ENCODE measurements at regions not wholly inside any gene's neighbourhood (a gene's known extent, or its start where the extent isn't known, plus 50 kb on each side); places are given as distances from the start of the nearest gene placed in this dataset.
A peak's percentile ranks its signal among the peaks of the same experiment; 100 is the strongest.

DNA sequence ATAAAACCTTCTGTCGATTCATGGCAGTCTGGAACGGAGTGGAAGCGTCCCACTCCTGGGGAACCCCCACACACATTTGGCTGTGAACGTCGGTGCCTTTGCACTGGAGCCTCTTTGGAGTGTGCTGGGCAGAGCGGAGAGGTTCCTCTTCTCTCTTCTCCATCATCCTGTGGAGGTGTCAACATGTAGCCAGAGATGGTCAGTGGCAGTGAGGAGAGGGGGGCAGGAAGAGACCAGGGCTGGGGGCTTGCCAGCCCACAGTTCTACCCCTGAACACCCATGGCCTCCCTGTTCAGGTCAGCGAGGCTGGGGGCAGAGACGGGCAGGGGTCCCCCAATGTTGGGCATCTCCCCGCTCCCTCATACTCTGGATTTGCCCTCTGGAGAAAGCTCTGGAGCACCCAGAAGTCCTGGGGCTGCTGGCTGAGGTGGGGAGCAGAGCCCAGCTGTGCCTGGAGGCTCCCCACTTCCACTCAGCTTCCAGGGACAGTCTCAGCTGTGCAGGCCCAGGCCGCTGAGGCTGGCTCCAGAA, 223.7 kb downstream of the SEC14L1 start:
- H3K27me3 ChIP-seq (ENCODE audit: control insufficient read depth, insufficient read depth, low read length) = no peaks in the 10 kb centered on the region
- DNase-seq (ENCODE audit: low read depth) = no peak
- TF ChIP-seq, protein P1, sequence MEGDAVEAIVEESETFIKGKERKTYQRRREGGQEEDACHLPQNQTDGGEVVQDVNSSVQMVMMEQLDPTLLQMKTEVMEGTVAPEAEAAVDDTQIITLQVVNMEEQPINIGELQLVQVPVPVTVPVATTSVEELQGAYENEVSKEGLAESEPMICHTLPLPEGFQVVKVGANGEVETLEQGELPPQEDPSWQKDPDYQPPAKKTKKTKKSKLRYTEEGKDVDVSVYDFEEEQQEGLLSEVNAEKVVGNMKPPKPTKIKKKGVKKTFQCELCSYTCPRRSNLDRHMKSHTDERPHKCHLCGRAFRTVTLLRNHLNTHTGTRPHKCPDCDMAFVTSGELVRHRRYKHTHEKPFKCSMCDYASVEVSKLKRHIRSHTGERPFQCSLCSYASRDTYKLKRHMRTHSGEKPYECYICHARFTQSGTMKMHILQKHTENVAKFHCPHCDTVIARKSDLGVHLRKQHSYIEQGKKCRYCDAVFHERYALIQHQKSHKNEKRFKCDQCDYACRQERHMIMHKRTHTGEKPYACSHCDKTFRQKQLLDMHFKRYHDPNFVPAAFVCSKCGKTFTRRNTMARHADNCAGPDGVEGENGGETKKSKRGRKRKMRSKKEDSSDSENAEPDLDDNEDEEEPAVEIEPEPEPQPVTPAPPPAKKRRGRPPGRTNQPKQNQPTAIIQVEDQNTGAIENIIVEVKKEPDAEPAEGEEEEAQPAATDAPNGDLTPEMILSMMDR (IDR thresholded peaks at IDR 0.05; ENCODE audit: insufficient read depth, low read length, severe bottlenecking) = no peak
- no peak overlapping the region for H3K4me3 ChIP-seq (ENCODE audit: low read depth, low read length)
- no peak for FAIRE-seq
- peaks cover 17% of the 10 kb centered on the region for H3K36me3 ChIP-seq (ENCODE audit: control insufficient read depth, insufficient read depth, low read length)

DNA sequence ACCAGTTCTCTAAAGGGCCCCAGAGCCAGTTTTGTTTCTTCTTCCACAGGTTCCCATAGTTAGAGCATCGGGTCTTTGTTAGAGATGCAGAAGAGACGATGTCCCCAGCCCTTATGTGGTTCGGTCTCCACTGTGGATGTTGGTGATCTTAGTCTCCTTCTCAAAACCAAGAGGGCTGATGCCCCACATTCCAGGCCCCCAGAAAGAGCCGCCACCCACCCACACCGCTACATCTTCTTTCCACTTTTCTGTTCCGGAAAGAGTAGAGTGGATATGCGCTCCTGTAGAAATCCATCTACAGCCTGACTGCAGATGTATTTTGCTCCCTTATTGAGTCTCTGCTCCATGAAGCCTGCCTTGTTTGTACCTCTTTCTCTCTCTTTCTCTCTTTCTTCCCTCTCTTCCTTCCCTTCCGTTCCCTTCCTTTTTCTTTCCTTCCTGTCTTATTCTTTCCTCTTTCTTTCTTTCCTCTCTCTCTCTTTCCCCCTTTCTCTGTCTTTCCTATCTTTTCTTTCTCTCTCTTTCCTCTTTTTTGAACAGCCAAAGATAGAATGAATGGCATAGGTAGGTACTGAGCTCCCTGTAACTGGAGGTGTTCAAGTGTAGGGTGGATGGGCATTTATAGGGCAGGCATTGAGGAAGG, 224.3 kb downstream of the SEC14L1 start:
- Histone ChIP-seq H3K27me3 (ENCODE audit: control insufficient read depth, insufficient read depth, low read length) (no peaks in the 10 kb centered on the region), H3K4me3 (ENCODE audit: low read depth, low read length) (no peak overlapping the region), H3K36me3 (ENCODE audit: control insufficient read depth, insufficient read depth, low read length) (peaks cover 17% of the 10 kb centered on the region)
- no peak for FAIRE-seq
- no peak for DNase-seq (ENCODE audit: low read depth)
- TF ChIP-seq, protein P1 (IDR thresholded peaks at IDR 0.05; ENCODE audit: insufficient read depth, low read length, severe bottlenecking) = no peak

DNA sequence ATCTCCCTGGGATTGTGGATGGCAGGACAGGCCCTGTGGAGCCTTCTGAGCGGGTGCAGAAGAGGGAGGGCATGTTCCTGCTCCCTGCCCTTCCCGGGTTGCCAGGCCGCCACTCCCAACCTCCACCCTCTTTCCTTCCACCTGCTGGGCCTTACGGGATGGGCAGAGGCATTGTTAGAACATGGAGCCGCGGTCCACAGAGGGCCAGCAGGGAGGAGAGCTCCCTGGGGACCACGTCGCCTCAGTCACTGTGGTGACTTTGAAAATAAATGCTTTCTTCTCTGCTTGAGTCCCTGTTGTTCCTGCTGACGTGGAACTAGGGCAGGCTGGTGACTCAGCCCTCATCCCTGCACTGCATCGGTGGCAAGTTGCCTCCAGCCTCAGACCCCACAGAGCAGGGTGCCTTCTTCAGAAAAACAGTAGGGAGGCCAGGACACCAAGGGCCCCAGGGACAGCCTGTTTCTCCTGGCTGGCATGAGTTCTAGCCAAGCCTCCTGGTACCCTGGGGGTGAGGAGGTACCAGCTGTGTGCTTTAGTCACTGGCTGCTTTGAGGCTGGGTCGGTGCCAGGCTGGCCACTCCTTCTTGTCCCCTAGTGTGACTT, 224.9 kb downstream of the SEC14L1 start:
- Histone ChIP-seq H3K27me3 (ENCODE audit: control insufficient read depth, insufficient read depth, low read length) (no peaks in the 10 kb centered on the region), H3K4me3 (ENCODE audit: low read depth, low read length) (no peak overlapping the region), H3K36me3 (ENCODE audit: control insufficient read depth, insufficient read depth, low read length) (peaks cover 16% of the 10 kb centered on the region)
- FAIRE-seq (no peak), DNase-seq (ENCODE audit: low read depth) (peak; percentile 69)
- TF ChIP-seq, protein P1 (IDR thresholded peaks at IDR 0.05; ENCODE audit: insufficient read depth, low read length, severe bottlenecking) = no peak

DNA sequence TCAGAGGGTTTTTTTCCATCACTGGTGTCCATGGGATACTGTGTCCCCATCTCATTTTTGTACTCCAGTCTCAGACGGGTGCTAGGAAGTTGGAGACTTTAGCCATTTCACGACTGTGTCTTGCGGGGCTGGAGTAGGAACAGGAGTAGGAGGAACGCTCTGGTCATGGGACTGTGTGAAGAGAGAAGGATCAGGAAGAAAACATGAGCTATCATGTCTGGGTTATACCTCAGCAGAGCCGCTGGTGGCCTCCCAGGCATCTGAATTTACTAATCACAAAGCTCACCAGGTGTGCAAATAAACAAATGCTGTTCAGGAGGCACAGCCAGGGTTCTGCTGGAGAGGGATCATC, 225.4 kb downstream of the SEC14L1 start:
- TF ChIP-seq, protein P1 (IDR thresholded peaks at IDR 0.05; ENCODE audit: insufficient read depth, low read length, severe bottlenecking) = no peak
- H3K36me3 ChIP-seq (ENCODE audit: control insufficient read depth, insufficient read depth, low read length) = peaks cover 16% of the 10 kb centered on the region
- DNase-seq (ENCODE audit: low read depth) (peak; percentile 41), FAIRE-seq (peak; percentile 73)
- no peak overlapping the region for H3K4me3 ChIP-seq (ENCODE audit: low read depth, low read length)
- no peaks in the 10 kb centered on the region for H3K27me3 ChIP-seq (ENCODE audit: control insufficient read depth, insufficient read depth, low read length)

DNA sequence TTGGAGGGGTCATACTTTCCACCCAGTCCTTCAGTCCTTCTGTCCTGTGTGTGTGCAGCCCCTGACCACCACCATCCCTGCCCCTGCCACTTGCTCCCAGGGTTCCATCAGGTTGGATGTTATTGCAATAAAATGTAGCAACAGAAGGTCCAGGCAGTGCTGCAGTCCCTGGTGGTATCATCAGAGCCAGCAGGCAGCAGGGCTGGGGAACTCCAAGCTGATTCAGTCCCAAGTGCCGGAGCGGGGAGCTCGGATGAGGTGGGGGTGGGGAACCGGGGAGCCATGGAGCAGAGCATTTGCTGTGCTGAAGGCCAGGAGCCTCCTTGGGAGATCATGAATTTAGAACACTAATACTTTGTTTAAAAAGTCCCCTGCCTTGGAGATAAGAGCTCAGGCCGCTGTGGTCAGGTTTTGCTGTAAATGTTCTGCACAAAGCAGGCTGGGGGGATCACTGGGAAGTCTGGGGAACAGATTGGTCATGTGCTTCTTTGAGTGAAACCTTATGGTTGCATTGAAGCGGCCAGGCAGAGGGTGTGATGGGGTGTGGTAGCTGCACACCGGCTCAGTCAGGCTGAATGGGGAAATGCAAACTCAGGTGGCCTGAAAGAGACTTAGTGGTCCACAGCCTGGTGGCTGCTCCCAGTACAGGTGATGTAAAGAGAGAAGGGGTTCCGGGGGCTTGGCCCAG, 225.9 kb downstream of the SEC14L1 start:
- no peak overlapping the region for H3K4me3 ChIP-seq (ENCODE audit: low read depth, low read length)
- peak; percentile 29 for DNase-seq (ENCODE audit: low read depth)
- H3K27me3 ChIP-seq (ENCODE audit: control insufficient read depth, insufficient read depth, low read length) = no peaks in the 10 kb centered on the region
- H3K36me3 ChIP-seq (ENCODE audit: control insufficient read depth, insufficient read depth, low read length) = peaks cover 16% of the 10 kb centered on the region
- TF ChIP-seq, protein P1 (IDR thresholded peaks at IDR 0.05; ENCODE audit: insufficient read depth, low read length, severe bottlenecking) = no peak
- FAIRE-seq = no peak

Measured in bronchial epithelial cell (primary cell).